Adipocyte (in vitro differentiated cells): ENCODE measurements at regions not wholly inside any gene's neighbourhood (a gene's known extent, or its start where the extent isn't known, plus 50 kb on each side); places are given as distances from the start of the nearest gene placed in this dataset.

ENCODE experiments used
- DNase-seq: peaks from one replicate; pipeline ENCODE4 v3.0.0-alpha.2; 2015; ENCODE audit warnings: low read depth
- H3K27me3 ChIP-seq: replicated peaks from 2 replicates; pipeline ENCODE4 v1.7.0; 2013; ENCODE audit warnings: mild to moderate bottlenecking, low read length, moderate library complexity; ENCODE audit not compliant: control insufficient read depth, insufficient read depth
- H3K36me3 ChIP-seq: 2 replicates; pipeline ENCODE4 v1.7.0; 2013; ENCODE audit warnings: low read length, mild to moderate bottlenecking, moderate library complexity; ENCODE audit not compliant: control insufficient read depth, insufficient read depth, severe bottlenecking
- H3K4me1 ChIP-seq: 2 replicates; pipeline ENCODE4 v1.7.0; 2013; ENCODE audit warnings: mild to moderate bottlenecking, low read length, moderate library complexity; ENCODE audit not compliant: control insufficient read depth, insufficient read depth
- H3K4me3 ChIP-seq: 2 replicates; pipeline ENCODE4 v1.7.0; 2013; ENCODE audit warnings: mild to moderate bottlenecking, low read length, moderate library complexity
- H3K9ac ChIP-seq: 2 replicates; pipeline ENCODE4 v1.7.0; 2013; ENCODE audit warnings: mild to moderate bottlenecking, low read length, moderate library complexity
- H3K9me3 ChIP-seq: 2 replicates; pipeline ENCODE4 v1.7.0; 2013; ENCODE audit warnings: mild to moderate bottlenecking, low read length, moderate library complexity; ENCODE audit not compliant: control insufficient read depth

DNA sequence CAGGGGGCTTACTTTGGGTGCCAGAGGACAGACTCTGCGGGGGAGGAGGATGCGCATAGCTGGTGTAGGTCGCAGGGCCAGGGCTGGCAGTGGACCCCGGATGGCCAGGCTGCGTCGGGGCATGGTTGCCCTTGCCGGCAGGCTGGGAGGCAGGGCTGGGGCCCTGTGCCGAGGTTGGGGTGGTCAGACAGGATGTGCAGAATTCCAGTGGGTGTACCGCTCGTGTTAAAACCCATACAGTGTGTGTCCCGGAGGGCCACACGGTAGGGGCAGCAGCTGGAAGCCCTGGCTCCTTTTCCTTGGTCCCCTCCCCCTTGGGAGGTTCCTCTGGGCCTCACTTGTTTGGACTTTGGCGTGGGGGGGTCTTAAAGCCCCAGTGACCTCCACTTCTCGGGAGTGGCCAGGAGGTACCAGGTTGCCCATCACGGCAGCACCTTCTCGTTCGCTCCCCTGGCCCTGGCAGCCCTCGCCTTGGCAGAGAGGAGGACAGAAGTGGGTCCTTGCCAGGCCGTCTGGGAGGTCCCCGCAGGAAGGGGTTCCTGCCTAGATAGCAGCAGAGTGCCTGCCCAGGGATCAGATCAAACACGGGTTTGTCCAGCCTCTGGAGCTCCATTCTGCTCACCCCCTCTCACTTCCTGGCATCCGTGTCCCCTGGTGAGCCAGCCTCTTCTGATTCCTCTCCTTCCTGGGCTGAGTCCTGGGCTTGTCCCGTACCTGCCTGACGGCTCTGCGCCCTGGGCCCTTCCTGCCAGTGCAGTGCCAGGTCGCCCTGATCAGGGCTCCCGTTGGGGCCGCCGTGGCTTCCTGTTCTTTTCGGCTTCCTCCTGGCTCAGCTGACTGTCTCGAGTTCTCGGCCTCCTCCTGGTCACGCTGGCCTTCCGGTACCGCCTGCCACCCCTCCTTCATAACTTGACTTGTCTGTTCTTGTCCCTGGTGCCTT is 56.7 kb upstream of the HGFAC start:
- Histone ChIP-seq H3K36me3 (no peaks in the 10 kb centered on the region), H3K9ac (no peak overlapping the region), H3K4me3 (no peak overlapping the region), H3K4me1 (peaks cover 31% of the 10 kb centered on the region), H3K9me3 (peaks cover 3% of the 10 kb centered on the region), H3K27me3 (no peaks in the 10 kb centered on the region)
- no peak for DNase-seq

DNA sequence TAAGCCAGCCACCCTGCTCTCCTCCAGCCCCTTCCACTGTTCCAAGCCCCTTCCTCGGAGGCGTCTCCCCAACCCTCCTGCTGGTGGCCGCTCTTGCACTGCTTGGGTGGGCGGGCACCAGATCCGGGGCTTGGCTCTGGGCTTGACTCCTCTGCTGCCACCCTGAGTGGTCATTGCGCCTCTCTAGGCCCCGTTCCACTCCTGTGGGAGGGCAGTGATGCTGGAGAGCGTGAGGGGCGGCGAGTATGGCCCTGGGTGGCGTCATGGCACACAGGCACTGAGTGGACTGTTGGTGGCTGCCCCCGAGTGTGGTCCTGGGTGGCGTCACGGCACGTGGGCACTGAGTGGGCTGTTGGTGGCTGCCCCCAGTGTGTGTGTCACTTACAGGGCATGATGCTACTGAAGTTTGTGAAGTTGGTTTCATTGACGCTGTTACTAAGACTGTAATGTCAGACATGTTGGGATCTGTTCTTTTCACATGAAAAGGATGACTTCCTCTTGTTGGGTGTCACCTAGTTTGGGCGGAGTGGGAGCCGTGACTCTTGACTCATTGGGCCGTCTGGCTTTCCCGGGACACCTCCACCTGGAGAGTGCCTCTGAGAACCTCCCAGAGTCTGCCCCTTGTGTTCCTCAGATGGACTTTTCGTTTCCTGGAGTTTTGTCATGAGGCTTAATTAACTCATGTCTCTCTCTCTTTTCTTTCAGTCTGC is 55.9 kb upstream of the HGFAC start:
- Histone ChIP-seq H3K4me3 (no peak overlapping the region), H3K9me3 (peaks cover 2% of the 10 kb centered on the region), H3K9ac (no peak overlapping the region), H3K27me3 (no peaks in the 10 kb centered on the region), H3K36me3 (no peaks in the 10 kb centered on the region), H3K4me1 (peaks cover 31% of the 10 kb centered on the region)
- DNase-seq = no peak

DNA sequence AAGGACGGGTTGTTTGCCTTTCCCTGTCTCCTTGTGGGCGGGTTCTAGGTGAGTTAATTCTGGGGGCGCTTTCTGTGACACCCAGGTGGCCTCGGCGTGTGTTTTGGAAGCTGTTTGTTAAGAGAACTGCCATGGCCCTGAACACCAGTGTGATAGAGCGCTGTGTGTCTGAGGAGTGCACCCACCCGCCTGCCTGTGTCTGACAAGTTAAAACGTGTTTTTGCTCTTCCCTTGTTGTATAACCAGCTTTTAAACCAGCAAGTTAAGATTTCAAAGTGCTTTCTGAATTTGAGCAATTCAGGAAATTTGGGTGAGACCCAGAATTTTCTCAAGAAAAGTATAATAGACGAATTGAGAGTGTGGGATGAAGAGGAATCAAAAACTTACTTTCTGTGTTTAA is 55.2 kb upstream of the HGFAC start:
- Histone ChIP-seq H3K9ac (no peak overlapping the region), H3K9me3 (no peaks in the 10 kb centered on the region)

GRCh38 chr4:3387154-3387942 is 54.4 kb upstream of the HGFAC start:
- no peaks in the 10 kb centered on the region for H3K36me3 ChIP-seq
- H3K27me3 ChIP-seq = no peaks in the 10 kb centered on the region
- H3K4me1 ChIP-seq = peaks cover 31% of the 10 kb centered on the region
- no peaks in the 10 kb centered on the region for H3K9me3 ChIP-seq
- peak overlapping the region; percentile 76 for H3K4me3 ChIP-seq
- H3K9ac ChIP-seq = peak overlapping the region; percentile 85
- no peak for DNase-seq

More for the DNA sequence above, 55.2 kb upstream of the HGFAC start:
- no peak overlapping the region for H3K4me3 ChIP-seq
- H3K36me3 ChIP-seq = no peaks in the 10 kb centered on the region
- no peaks in the 10 kb centered on the region for H3K27me3 ChIP-seq
- H3K4me1 ChIP-seq = peaks cover 31% of the 10 kb centered on the region
- DNase-seq = no peak

- peak; percentile 69 for DNase-seq
- Histone ChIP-seq H3K4me1 (peaks cover 31% of the 10 kb centered on the region), H3K27me3 (no peaks in the 10 kb centered on the region), H3K4me3 (peak overlapping the region; percentile 76), H3K36me3 (no peaks in the 10 kb centered on the region), H3K9me3 (no peaks in the 10 kb centered on the region), H3K9ac (peak overlapping the region; percentile 85)
These were observed 53.8 kb upstream of the HGFAC start for GRCh38 chr4:3387943-3388361.

DNA sequence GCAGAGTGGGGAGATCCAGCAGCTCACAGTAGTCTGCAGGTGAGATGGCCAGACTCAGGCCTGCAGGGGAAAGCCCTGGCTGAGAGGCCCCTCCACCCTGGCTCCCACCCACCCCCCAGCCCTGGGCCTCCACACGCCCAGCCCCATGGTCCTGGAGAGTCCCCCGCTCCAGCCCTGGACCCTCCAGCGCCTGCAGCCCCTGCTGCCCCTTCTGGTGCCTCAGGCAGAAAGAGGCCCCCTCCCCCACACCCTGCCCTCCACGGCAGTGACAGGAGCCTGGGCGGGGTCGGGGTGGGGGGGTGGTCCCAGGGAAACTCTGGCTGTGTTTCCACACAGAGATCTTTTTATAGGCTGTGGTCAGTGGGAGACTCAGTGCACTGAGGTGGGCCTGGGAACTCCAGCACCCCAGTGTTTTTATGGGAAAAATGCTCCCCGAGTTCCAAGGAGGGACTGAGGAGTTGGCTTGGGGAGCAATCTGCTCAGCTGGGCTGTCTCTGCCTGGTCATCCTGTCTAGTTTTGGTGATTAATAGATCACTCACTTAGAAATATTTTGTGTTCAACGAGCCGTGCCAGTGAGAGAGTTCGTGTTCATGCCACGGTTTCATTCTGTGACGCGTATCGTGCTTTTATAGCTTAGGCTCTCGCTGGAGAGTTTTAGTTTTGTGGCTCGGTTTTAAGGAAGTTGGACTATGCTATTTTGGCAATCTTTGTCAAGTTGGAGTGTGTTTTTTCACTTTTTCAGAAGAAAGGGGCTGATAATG is 53.1 kb upstream of the HGFAC start:
- H3K9me3 ChIP-seq = no peaks in the 10 kb centered on the region
- H3K27me3 ChIP-seq = no peaks in the 10 kb centered on the region
- peak; percentile 88 for DNase-seq
- no peaks in the 10 kb centered on the region for H3K36me3 ChIP-seq
- H3K9ac ChIP-seq = peak overlapping the region; percentile 85
- peaks cover 31% of the 10 kb centered on the region for H3K4me1 ChIP-seq
- peak overlapping the region; percentile 76 for H3K4me3 ChIP-seq

- Histone ChIP-seq H3K4me1 (peaks cover 31% of the 10 kb centered on the region), H3K4me3 (peak overlapping the region; percentile 76), H3K36me3 (no peaks in the 10 kb centered on the region), H3K9me3 (no peaks in the 10 kb centered on the region), H3K27me3 (no peaks in the 10 kb centered on the region), H3K9ac (peak overlapping the region; percentile 85)
- no peak for DNase-seq
These were observed 52.2 kb upstream of the HGFAC start for GRCh38 chr4:3389233-3390215.

DNA sequence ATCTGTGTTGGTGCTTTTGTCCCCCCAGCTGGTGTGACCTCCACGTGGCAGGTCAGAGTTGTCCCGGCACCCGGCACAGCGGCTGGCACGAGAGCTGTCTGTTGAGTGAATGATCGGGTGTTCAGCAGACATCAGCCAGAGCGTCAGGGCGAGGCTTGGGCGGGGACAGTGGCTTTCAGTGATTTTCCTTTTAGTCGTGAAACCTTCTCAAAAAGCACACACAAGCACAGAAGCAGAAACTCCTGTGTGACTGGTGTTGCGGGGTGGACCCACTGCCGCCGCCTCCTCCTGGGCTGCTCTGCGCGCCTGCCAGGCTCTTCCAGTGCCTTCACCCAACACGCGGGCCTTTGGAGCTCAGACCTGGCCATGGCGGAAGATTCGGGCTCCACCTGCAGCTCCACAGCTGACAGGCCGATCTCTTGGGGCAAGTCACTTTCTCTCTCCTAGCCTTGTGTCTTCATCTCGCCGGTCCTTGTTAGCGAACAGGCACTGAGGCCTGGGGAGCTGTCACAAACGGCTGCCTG is 51.4 kb upstream of the HGFAC start:
- Histone ChIP-seq H3K9ac (no peak overlapping the region), H3K27me3 (no peaks in the 10 kb centered on the region), H3K9me3 (no peaks in the 10 kb centered on the region), H3K4me3 (no peak overlapping the region), H3K36me3 (no peaks in the 10 kb centered on the region), H3K4me1 (peaks cover 31% of the 10 kb centered on the region)
- DNase-seq = no peak

GRCh38 chr4:3391422-3391821 is 50.3 kb upstream of the HGFAC start:
- Histone ChIP-seq H3K36me3 (no peaks in the 10 kb centered on the region), H3K4me1 (peaks cover 29% of the 10 kb centered on the region), H3K4me3 (no peak overlapping the region), H3K9ac (no peak overlapping the region), H3K27me3 (no peaks in the 10 kb centered on the region), H3K9me3 (peaks cover 3% of the 10 kb centered on the region)
- no peak for DNase-seq
